T-cell (primary cell): ENCODE measurements at regions not wholly inside any gene's neighbourhood (a gene's known extent, or its start where the extent isn't known, plus 50 kb on each side); places are given as distances from the start of the nearest gene placed in this dataset.

ENCODE experiments used
- ATAC-seq, 4 experiments: fragments of 200-7000 bp in 3 of 4; fragments of 150-1000 bp in 1 of 4; cut with Tn5 transposase; replicated peaks in 1 of 4; 1 replicate in 3 of 4; 2 replicates in 1 of 4; pipeline ENCODE4 v1.10.0; 2021; ENCODE audit warnings: moderate library complexity in 3 of 4, mild to moderate bottlenecking in 2 of 4, moderate number of reproducible peaks in 1 of 4
- CTCF ChIA-PET, 2 donors: fragments of 300-600 bp; sonication (Branson Sonifier 250); formaldehyde crosslinking; loops; one replicate each; lab custom pipeline; 2022; ENCODE audit warnings: antibody characterized with exemption in 2 of 2; lab: Charles Lee
- POLR2A ChIA-PET, 2 donors: fragments of 300-600 bp; sonication (Branson Sonifier 250); formaldehyde crosslinking; loops; one replicate each; lab custom pipeline; 2022; ENCODE audit warnings: antibody characterized with exemption in 2 of 2; lab: Charles Lee
- DNase-seq, 35 experiments: peaks; one replicate each; pipeline versions ENCODE4 v3.0.0 to v3.0.0-alpha.2; 2013 to 2023
- H3K27ac ChIP-seq: one replicate; pipeline ENCODE4 v1.5.1; 2013; ENCODE audit warnings: low read length
- H3K27me3 ChIP-seq, 2 experiments: replicated peaks in 1 of 2; 1 replicate in 1 of 2; 2 replicates in 1 of 2; pipeline versions ENCODE4 v1.6.1 to v1.7.0; 2013; ENCODE audit warnings: low read length in 1 of 2, mixed read lengths in 1 of 2; ENCODE audit not compliant: control insufficient read depth in 2 of 2, insufficient read depth in 2 of 2; ENCODE audit errors: extremely low read depth in 1 of 2
- H3K36me3 ChIP-seq, 2 donors: 1 replicate in 1 of 2; 2 replicates in 1 of 2; pipeline versions ENCODE4 v1.6.1 to v1.7.0; 2013; ENCODE audit warnings: low read length in 1 of 2; ENCODE audit not compliant: control insufficient read depth in 2 of 2, insufficient read depth in 1 of 2; ENCODE audit errors: extremely low read depth in 1 of 2
- H3K4me1 ChIP-seq, 2 experiments: 1 replicate in 1 of 2; 2 replicates in 1 of 2; pipeline versions ENCODE4 v1.6.1 to v1.7.0; 2013; ENCODE audit warnings: low read length in 2 of 2, mixed read lengths in 1 of 2; ENCODE audit not compliant: insufficient read depth in 2 of 2, control insufficient read depth in 1 of 2; ENCODE audit errors: extremely low read depth in 1 of 2
- H3K4me3 ChIP-seq, 2 donors: 1 replicate in 1 of 2; 2 replicates in 1 of 2; pipeline versions ENCODE4 v1.5.1 to v1.7.0; 2013; ENCODE audit warnings: mild to moderate bottlenecking in 2 of 2, low read length in 1 of 2, moderate library complexity in 1 of 2; ENCODE audit not compliant: control insufficient read depth in 1 of 2; ENCODE audit errors: extremely low read depth in 1 of 2
- H3K9me3 ChIP-seq: 2 replicates; pipeline ENCODE4 v1.7.0; 2013
- H3K27ac Mint-ChIP-seq, 2 donors: one replicate each; pipeline ENCODE4 v1.8.0; 2020 to 2021; ENCODE audit warnings: mild to moderate bottlenecking in 2 of 2, mixed read lengths in 2 of 2
- H3K27me3 Mint-ChIP-seq, 2 donors: one replicate each; pipeline ENCODE4 v1.8.0; 2021 to 2022; ENCODE audit warnings: mixed read lengths in 2 of 2
- H3K36me3 Mint-ChIP-seq: one replicate; pipeline ENCODE4 v1.8.0; 2021; ENCODE audit warnings: mixed read lengths
- H3K4me1 Mint-ChIP-seq, 3 donors: one replicate each; pipeline ENCODE4 v1.8.0; 2020 to 2022; ENCODE audit warnings: mixed read lengths in 3 of 3, mild to moderate bottlenecking in 1 of 3
- H3K4me3 Mint-ChIP-seq, 3 donors: one replicate each; pipeline ENCODE4 v1.8.0; 2020 to 2022; ENCODE audit warnings: mild to moderate bottlenecking in 3 of 3, mixed read lengths in 3 of 3, moderate library complexity in 3 of 3
- H3K9me3 Mint-ChIP-seq, 3 donors: one replicate each; pipeline ENCODE4 v1.8.0; 2020 to 2022; ENCODE audit warnings: mixed read lengths in 3 of 3
- WGBS: methylation state at CpG from one replicate; pipeline ENCODE4 v1.1.5; 2013; ENCODE audit warnings: missing lambda C conversion rate; ENCODE audit not compliant: insufficient coverage; 5-methylcytosine and 5-hydroxymethylcytosine counted together

- Mint-ChIP-seq H3K27me3 (peaks cover 0 to 4% of the 10 kb centered on the region in 2 donors), H3K4me3 (no peak overlapping the region), H3K36me3 (no peaks in the 10 kb centered on the region), H3K27ac (no peak overlapping the region), H3K9me3 (peaks cover 0 to 4% (median 0%) of the 10 kb centered on the region in 3 donors), H3K4me1 (no peaks in the 10 kb centered on the region)
- H3K4me1 ChIP-seq: no peaks in the 10 kb centered on the region
- H3K36me3 ChIP-seq: no peaks in the 10 kb centered on the region
- DNase-seq: no peak
- no CpG with 5 or more reads among the region's 2 CpGs for WGBS
- H3K27ac ChIP-seq: no peak overlapping the region
- H3K27me3 ChIP-seq: no peaks in the 10 kb centered on the region
- ChIA-PET CTCF (no interaction called here), POLR2A (no interaction called here)
- no peak overlapping the region for H3K4me3 ChIP-seq
- no peaks in the 10 kb centered on the region for H3K9me3 ChIP-seq
- no peak for ATAC-seq
These were observed 689.6 kb downstream of the MECOM start for GRCh38 chr3:168973897-168974296.

- Histone ChIP-seq H3K27ac (no peak overlapping the region), H3K4me1 (no peaks in the 10 kb centered on the region), H3K4me3 (no peak overlapping the region), H3K27me3 (no peaks in the 10 kb centered on the region), H3K36me3 (no peaks in the 10 kb centered on the region), H3K9me3 (no peaks in the 10 kb centered on the region)
- POLR2A ChIA-PET: no interaction called here
- H3K27ac Mint-ChIP-seq: no peak overlapping the region
- no peaks in the 10 kb centered on the region for H3K36me3 Mint-ChIP-seq
- H3K9me3 Mint-ChIP-seq: peaks cover 0 to 4% (median 0%) of the 10 kb centered on the region in 3 donors
- DNase-seq (no peak), ATAC-seq (no peak)
- H3K4me3 Mint-ChIP-seq: no peak overlapping the region
- peaks cover 0 to 4% of the 10 kb centered on the region in 2 donors for H3K27me3 Mint-ChIP-seq
- CTCF ChIA-PET: interaction anchor here in 1 of 2 donors (0.8 kb wide), 1 partner anchor 160 kb away, joined by 3 read pairs; no protein-coding TSS in a partner anchor
- no CpG with 5 or more reads among the region's 1 CpG for WGBS
- H3K4me1 Mint-ChIP-seq: no peaks in the 10 kb centered on the region
These were observed 690.3 kb downstream of the MECOM start for GRCh38 chr3:168973206-168973605.

- Histone ChIP-seq H3K4me1 (no peaks in the 10 kb centered on the region), H3K36me3 (no peaks in the 10 kb centered on the region), H3K4me3 (no peak overlapping the region), H3K27ac (no peak overlapping the region), H3K27me3 (no peaks in the 10 kb centered on the region), H3K9me3 (no peaks in the 10 kb centered on the region)
- H3K4me3 Mint-ChIP-seq: no peak overlapping the region
- WGBS: no CpG with 5 or more reads among the region's 3 CpGs
- peaks cover 0 to 4% of the 10 kb centered on the region in 2 donors for H3K27me3 Mint-ChIP-seq
- ATAC-seq (no peak), DNase-seq (no peak)
- H3K4me1 Mint-ChIP-seq: no peaks in the 10 kb centered on the region
- ChIA-PET CTCF (no interaction called here), POLR2A (no interaction called here)
- peaks cover 0 to 4% (median 0%) of the 10 kb centered on the region in 3 donors for H3K9me3 Mint-ChIP-seq
- H3K36me3 Mint-ChIP-seq: no peaks in the 10 kb centered on the region
- H3K27ac Mint-ChIP-seq: no peak overlapping the region
These were observed 694.9 kb downstream of the MECOM start for GRCh38 chr3:168968609-168969008.

- Histone ChIP-seq H3K9me3 (no peaks in the 10 kb centered on the region), H3K27ac (no peak overlapping the region), H3K4me3 (no peak overlapping the region), H3K36me3 (no peaks in the 10 kb centered on the region), H3K4me1 (no peaks in the 10 kb centered on the region), H3K27me3 (no peaks in the 10 kb centered on the region)
- no peak for DNase-seq
- ChIA-PET POLR2A (no interaction called here), CTCF (no interaction called here)
- H3K27me3 Mint-ChIP-seq: no peaks in the 10 kb centered on the region
- 79% methylated on average over 2 of the region's 9 CpGs for WGBS
- H3K9me3 Mint-ChIP-seq: no peaks in the 10 kb centered on the region
- ATAC-seq: no peak
- H3K36me3 Mint-ChIP-seq: no peaks in the 10 kb centered on the region
- H3K27ac Mint-ChIP-seq: no peak overlapping the region
- no peak overlapping the region for H3K4me3 Mint-ChIP-seq
- H3K4me1 Mint-ChIP-seq: no peaks in the 10 kb centered on the region
These were observed 698.8 kb downstream of the MECOM start for GRCh38 chr3:168964736-168965135.

GRCh38 chr3:168961271-168961670 is 702.2 kb downstream of the MECOM start:
- Histone ChIP-seq H3K4me1 (no peaks in the 10 kb centered on the region), H3K9me3 (no peaks in the 10 kb centered on the region), H3K27ac (no peak overlapping the region), H3K36me3 (no peaks in the 10 kb centered on the region), H3K27me3 (no peaks in the 10 kb centered on the region), H3K4me3 (no peak overlapping the region)
- CTCF ChIA-PET: no interaction called here
- ATAC-seq: no peak
- no peak overlapping the region for H3K27ac Mint-ChIP-seq
- no peak overlapping the region for H3K4me3 Mint-ChIP-seq
- no peaks in the 10 kb centered on the region for H3K9me3 Mint-ChIP-seq
- no CpG with 5 or more reads among the region's 2 CpGs for whole genome bisulfite sequencing
- no peaks in the 10 kb centered on the region for H3K4me1 Mint-ChIP-seq
- no peaks in the 10 kb centered on the region for H3K36me3 Mint-ChIP-seq
- POLR2A ChIA-PET: no interaction called here
- DNase-seq: no peak
- no peaks in the 10 kb centered on the region for H3K27me3 Mint-ChIP-seq

- ChIA-PET POLR2A (no interaction called here), CTCF (no interaction called here)
- ATAC-seq (no peak), DNase-seq (no peak)
- WGBS: no CpG with 5 or more reads among the region's 3 CpGs
- H3K4me3 Mint-ChIP-seq: no peak overlapping the region
- no peaks in the 10 kb centered on the region for H3K9me3 ChIP-seq
- H3K36me3 ChIP-seq: no peaks in the 10 kb centered on the region
- H3K36me3 Mint-ChIP-seq: no peaks in the 10 kb centered on the region
- no peaks in the 10 kb centered on the region for H3K4me1 Mint-ChIP-seq
- H3K27ac ChIP-seq: no peak overlapping the region
- H3K27me3 Mint-ChIP-seq: no peaks in the 10 kb centered on the region
- H3K4me3 ChIP-seq: no peak overlapping the region
- no peaks in the 10 kb centered on the region for H3K9me3 Mint-ChIP-seq
- H3K4me1 ChIP-seq: no peaks in the 10 kb centered on the region
- no peak overlapping the region for H3K27ac Mint-ChIP-seq
- no peaks in the 10 kb centered on the region for H3K27me3 ChIP-seq
These were observed 703.8 kb downstream of the MECOM start for GRCh38 chr3:168959731-168960130.

GRCh38 chr3:168958466-168958865 is 705.0 kb downstream of the MECOM start:
- ATAC-seq (no peak), DNase-seq (no peak)
- H3K36me3 Mint-ChIP-seq: no peaks in the 10 kb centered on the region
- Histone ChIP-seq H3K9me3 (no peaks in the 10 kb centered on the region), H3K4me1 (no peaks in the 10 kb centered on the region), H3K36me3 (no peaks in the 10 kb centered on the region), H3K4me3 (no peak overlapping the region), H3K27me3 (no peaks in the 10 kb centered on the region), H3K27ac (no peak overlapping the region)
- H3K27ac Mint-ChIP-seq: no peak overlapping the region
- ChIA-PET CTCF (no interaction called here), POLR2A (no interaction called here)
- no peaks in the 10 kb centered on the region for H3K4me1 Mint-ChIP-seq
- no peak overlapping the region for H3K4me3 Mint-ChIP-seq
- H3K9me3 Mint-ChIP-seq: peaks cover 0 to 5% (median 4%) of the 10 kb centered on the region in 3 donors
- WGBS: no CpG with 5 or more reads among the region's 3 CpGs
- H3K27me3 Mint-ChIP-seq: no peaks in the 10 kb centered on the region
